OCI-LY1 (cell line): ENCODE measurements at regions not wholly inside any gene's neighbourhood (a gene's known extent, or its start where the extent isn't known, plus 50 kb on each side); places are given as distances from the start of the nearest gene placed in this dataset.

Source experiments
- EZH2 ChIP-seq: fragments of 200-600 bp; sonication (generic), shearing (Covaris generic); IDR thresholded peaks from 2 replicates; pipeline ENCODE4 v1.8.0; 2017; ENCODE audit warnings: borderline replicate concordance, mixed run types, mild to moderate bottlenecking, antibody characterized with exemption, low read length, moderate library complexity, mixed read lengths
- TF ChIP-seq, protein P1 (sequence below): fragments of 200-600 bp; sonication (generic), shearing (Covaris generic); IDR thresholded peaks from 2 replicates; pipeline ENCODE4 v1.5.1; 2017; ENCODE audit warnings: mild to moderate bottlenecking, antibody characterized with exemption, low read length, moderate library complexity, mixed read lengths

DNA sequence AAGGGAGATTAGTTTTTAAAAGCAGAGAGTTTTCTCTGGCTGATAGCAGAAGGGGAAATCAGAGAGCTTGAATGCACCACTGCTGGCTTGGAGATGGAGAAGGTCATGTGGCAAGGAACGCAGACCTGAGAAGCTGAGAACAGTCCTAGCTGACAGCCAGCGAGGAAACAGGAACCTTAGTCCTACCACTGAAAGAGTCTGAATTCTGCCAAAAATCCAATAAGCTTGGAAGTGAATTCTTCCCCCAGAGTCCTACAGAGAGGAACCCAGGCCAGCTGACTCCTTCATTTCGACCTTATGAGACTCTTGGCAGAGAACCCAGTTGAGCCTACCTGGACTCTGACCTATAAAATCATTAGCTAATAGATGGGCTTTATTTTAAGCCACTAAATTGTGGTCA lies 371.9 kb upstream of the TNP1 start:
- TF ChIP-seq, protein P1, sequence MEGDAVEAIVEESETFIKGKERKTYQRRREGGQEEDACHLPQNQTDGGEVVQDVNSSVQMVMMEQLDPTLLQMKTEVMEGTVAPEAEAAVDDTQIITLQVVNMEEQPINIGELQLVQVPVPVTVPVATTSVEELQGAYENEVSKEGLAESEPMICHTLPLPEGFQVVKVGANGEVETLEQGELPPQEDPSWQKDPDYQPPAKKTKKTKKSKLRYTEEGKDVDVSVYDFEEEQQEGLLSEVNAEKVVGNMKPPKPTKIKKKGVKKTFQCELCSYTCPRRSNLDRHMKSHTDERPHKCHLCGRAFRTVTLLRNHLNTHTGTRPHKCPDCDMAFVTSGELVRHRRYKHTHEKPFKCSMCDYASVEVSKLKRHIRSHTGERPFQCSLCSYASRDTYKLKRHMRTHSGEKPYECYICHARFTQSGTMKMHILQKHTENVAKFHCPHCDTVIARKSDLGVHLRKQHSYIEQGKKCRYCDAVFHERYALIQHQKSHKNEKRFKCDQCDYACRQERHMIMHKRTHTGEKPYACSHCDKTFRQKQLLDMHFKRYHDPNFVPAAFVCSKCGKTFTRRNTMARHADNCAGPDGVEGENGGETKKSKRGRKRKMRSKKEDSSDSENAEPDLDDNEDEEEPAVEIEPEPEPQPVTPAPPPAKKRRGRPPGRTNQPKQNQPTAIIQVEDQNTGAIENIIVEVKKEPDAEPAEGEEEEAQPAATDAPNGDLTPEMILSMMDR, result no peak
- no peak for TF ChIP-seq EZH2
